BLaER1 (cell line): ENCODE measurements at regions not wholly inside any gene's neighbourhood (a gene's known extent, or its start where the extent isn't known, plus 50 kb on each side); places are given as distances from the start of the nearest gene placed in this dataset.

Source experiments
- H3K27ac ChIP-seq: shearing (Covaris generic); formaldehyde crosslinking; 2 replicates; pipeline ENCODE4 v1.8.1; 2022
- H3K27me3 ChIP-seq: shearing (Covaris generic); formaldehyde crosslinking; 2 replicates; pipeline ENCODE4 v1.8.1; 2022
- H3K36me3 ChIP-seq: shearing (Covaris generic); formaldehyde crosslinking; 2 replicates; pipeline ENCODE4 v1.8.1; 2022
- H3K4me1 ChIP-seq: shearing (Covaris generic); formaldehyde crosslinking; 2 replicates; pipeline ENCODE4 v1.8.1; 2022
- H3K4me2 ChIP-seq: shearing (Covaris generic); formaldehyde crosslinking; 2 replicates; pipeline ENCODE4 v1.8.1; 2022
- H3K4me3 ChIP-seq: shearing (Covaris generic); formaldehyde crosslinking; 2 replicates; pipeline ENCODE4 v1.8.1; 2022
- H3K9ac ChIP-seq: shearing (Covaris generic); formaldehyde crosslinking; 2 replicates; pipeline ENCODE4 v1.8.1; 2022
- H3K9me3 ChIP-seq: shearing (Covaris generic); formaldehyde crosslinking; 2 replicates; pipeline ENCODE4 v1.8.1; 2022
- H4K20me1 ChIP-seq: shearing (Covaris generic); formaldehyde crosslinking; 2 replicates; pipeline ENCODE4 v1.8.1; 2022
- Cebpa-rat ChIP-seq: shearing (Covaris generic); IDR thresholded peaks from 2 replicates; pipeline ENCODE4 v1.8.1; 2022

DNA sequence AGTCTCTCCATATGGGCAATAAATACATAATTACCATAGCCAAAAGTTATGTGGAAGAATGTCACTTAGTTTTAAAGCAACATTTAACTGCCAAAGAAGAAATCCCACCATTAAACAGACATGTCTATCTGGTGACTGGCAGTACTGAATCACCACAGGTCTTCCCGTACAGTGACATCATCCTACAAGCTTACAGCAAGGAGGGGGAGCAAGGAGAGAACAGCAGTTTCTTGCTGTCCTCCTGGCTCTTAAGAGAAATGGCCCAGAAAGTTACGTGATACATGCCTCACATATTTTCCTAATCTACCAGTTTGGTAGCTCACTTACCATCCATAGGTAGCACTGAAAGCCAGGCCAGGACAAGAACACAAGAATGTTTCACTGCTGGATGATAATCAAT, 671.0 kb downstream of the DMRTA1 start:
- Histone ChIP-seq H3K36me3 (no peaks in the 10 kb centered on the region), H3K9me3 (no peaks in the 10 kb centered on the region), H3K4me2 (no peak overlapping the region), H3K9ac (no peak overlapping the region), H3K4me1 (no peaks in the 10 kb centered on the region), H3K27me3 (no peaks in the 10 kb centered on the region), H3K27ac (no peak overlapping the region), H3K4me3 (no peak overlapping the region), H4K20me1 (no peaks in the 10 kb centered on the region)
- no peak for TF ChIP-seq Cebpa-rat

DNA sequence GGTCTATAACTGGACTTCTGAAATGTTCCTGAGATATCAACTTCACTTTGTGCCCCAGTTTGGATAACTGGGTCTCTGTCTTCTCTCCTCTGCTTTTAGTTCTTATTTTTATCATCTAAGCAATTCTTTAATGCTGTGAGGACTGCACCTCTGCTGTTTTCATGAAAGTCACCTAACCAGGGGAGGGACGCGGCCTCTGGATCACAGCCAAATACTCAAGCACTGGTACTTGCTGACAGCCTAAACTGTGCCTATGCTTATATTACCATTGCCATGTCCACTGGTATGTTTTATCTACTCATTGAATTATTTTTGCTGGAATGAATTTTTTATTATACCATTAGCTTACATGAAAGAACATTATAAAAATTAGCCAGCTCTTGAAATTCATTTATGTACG, 674.0 kb downstream of the DMRTA1 start:
- Histone ChIP-seq H3K36me3 (no peaks in the 10 kb centered on the region), H3K27ac (no peak overlapping the region), H3K4me3 (no peak overlapping the region), H3K4me2 (no peak overlapping the region), H3K9me3 (no peaks in the 10 kb centered on the region), H3K4me1 (no peaks in the 10 kb centered on the region), H3K9ac (no peak overlapping the region), H3K27me3 (no peaks in the 10 kb centered on the region), H4K20me1 (no peaks in the 10 kb centered on the region)
- no peak for TF ChIP-seq Cebpa-rat

DNA sequence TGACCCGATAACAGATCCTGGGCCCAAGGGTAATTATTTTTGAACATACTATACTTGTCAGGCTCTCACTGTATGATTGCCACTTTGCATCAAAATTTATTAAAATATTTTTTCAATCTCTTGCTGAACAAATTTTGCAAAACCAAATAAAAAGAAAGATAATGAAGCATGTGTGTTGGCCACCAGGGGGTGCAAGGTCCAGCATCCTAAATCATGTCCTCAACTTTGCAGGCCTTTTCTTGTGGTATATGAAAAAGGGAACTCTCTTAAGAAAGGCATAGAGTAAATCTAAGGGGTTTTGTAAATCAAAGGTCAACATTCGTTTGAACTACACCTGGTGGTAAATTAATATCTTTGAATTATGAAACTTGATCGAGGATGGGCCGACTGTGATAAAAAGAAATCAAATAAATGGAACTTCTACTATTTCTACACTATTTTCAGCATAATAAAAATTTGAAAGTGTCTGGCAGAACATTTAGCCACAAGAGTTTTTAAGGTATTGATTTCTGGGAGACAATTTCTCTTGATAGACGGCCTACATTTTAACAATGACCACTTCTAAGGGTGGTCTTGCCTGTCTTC, 676.5 kb downstream of the DMRTA1 start:
- Histone ChIP-seq H3K4me1 (no peaks in the 10 kb centered on the region), H4K20me1 (no peaks in the 10 kb centered on the region), H3K9ac (no peak overlapping the region), H3K4me2 (no peak overlapping the region), H3K27ac (no peak overlapping the region), H3K9me3 (no peaks in the 10 kb centered on the region), H3K36me3 (no peaks in the 10 kb centered on the region), H3K4me3 (no peak overlapping the region), H3K27me3 (no peaks in the 10 kb centered on the region)
- no peak for TF ChIP-seq Cebpa-rat

DNA sequence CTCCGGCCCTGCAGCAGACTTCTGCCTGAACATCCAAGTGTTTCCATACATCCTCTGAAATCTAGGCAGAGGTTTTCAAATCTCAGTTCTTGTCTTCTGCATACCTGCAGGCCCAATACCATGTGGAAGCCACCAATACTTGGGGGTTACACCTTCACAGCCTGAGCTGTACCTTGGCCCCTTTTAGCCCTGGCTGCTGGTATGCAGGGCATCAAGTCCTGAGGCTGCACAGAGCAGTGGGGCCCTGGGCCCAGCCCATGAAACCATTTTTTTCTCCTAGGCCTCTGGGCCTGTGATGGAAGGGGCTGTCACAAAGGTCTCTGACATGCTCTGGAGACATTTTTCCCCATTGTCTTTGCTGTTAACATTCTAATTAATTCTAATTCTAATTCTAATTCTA, 680.6 kb downstream of the ELAVL2 start:
- H3K27ac ChIP-seq, result no peak overlapping the region
- no peak overlapping the region for H3K9ac ChIP-seq
- no peaks in the 10 kb centered on the region for H4K20me1 ChIP-seq
- H3K4me2 ChIP-seq, result no peak overlapping the region
- H3K27me3 ChIP-seq, result no peaks in the 10 kb centered on the region; the same call in 1 of the 2 replicates
- TF ChIP-seq Cebpa-rat, result no peak
- no peaks in the 10 kb centered on the region for H3K36me3 ChIP-seq
- H3K9me3 ChIP-seq, result peaks cover 20% of the 10 kb centered on the region
- no peak overlapping the region for H3K4me3 ChIP-seq
- no peaks in the 10 kb centered on the region for H3K4me1 ChIP-seq

DNA sequence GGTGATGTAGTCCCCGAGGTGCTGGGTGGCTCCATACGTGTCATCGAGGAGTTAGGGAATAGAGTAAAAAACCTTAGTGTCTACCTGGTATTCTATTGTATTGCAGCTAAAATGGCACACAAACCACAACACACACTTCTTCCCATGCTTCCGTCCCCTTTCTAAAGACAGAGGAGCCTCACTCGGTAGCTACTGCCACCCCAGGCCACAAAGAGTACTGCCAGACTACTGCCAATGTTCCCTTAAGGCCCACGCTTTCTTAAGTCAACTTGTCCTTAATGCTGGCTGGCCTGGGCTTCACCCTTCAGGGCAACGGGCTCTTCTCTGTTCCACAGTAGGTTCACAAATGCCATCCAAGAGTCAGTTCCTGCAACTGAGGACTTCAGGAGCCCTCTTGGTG, 673.0 kb downstream of the ELAVL2 start:
- Histone ChIP-seq H3K4me3 (no peak overlapping the region), H4K20me1 (no peaks in the 10 kb centered on the region), H3K27ac (no peak overlapping the region), H3K4me1 (no peaks in the 10 kb centered on the region), H3K9me3 (no peaks in the 10 kb centered on the region), H3K36me3 (no peaks in the 10 kb centered on the region), H3K9ac (no peak overlapping the region), H3K4me2 (no peak overlapping the region), H3K27me3 (no peaks in the 10 kb centered on the region)
- no peak for TF ChIP-seq Cebpa-rat

DNA sequence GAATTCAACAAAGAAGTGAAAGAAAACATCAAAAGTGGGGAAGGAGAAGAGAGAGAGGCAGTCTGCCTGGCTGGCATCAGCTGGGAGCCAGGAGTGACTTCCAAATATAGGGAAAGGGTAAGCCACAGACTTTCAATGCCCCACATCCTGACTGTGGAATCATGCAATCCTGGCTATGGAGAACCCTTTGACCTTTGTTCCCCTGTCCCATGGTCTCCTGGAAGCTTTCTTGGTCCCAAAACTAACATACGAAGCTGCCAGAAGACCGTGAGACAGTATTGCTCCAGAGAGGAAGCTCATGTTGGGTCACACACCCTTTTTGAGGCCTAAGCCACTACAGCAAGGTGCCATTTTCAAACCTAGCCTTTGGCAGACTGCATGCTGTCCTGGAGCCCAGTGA, 665.5 kb downstream of the ELAVL2 start:
- H3K9me3 ChIP-seq, result no peaks in the 10 kb centered on the region
- H4K20me1 ChIP-seq, result no peaks in the 10 kb centered on the region
- no peak overlapping the region for H3K27ac ChIP-seq
- H3K4me1 ChIP-seq, result no peaks in the 10 kb centered on the region
- no peaks in the 10 kb centered on the region for H3K27me3 ChIP-seq
- H3K4me3 ChIP-seq, result no peak overlapping the region
- no peak for TF ChIP-seq Cebpa-rat
- H3K36me3 ChIP-seq, result no peaks in the 10 kb centered on the region
- no peak overlapping the region for H3K4me2 ChIP-seq
- no peak overlapping the region for H3K9ac ChIP-seq

DNA sequence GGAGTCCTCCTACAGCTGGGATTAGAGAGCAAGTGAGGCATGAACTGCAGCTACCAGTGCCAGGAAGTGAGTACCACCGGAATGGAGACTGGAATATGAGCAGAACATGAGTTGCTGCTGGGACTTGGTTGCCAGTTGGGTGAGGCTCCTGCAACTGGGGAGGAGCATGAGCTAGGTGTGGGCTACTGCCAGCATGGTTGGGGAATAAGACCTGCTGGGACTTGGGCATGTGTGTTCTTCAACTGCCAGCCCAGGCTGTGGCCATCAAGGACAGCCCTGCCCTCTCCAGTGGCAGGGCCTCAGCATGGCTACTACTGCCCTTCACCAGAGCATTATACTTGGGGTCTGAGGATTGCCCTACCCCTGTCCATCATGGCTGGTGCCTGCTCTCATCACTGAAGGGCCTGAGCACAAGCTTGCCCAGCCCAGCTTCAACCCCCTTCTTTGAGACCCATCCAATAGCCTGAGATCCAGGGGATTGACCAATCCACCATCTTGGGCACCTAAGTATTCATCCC, 665.0 kb downstream of the ELAVL2 start:
- no peaks in the 10 kb centered on the region for H3K27me3 ChIP-seq
- H4K20me1 ChIP-seq, result no peaks in the 10 kb centered on the region
- no peaks in the 10 kb centered on the region for H3K4me1 ChIP-seq
- no peaks in the 10 kb centered on the region for H3K36me3 ChIP-seq
- H3K9me3 ChIP-seq, result no peaks in the 10 kb centered on the region
- H3K9ac ChIP-seq, result no peak overlapping the region
- no peak overlapping the region for H3K4me3 ChIP-seq
- no peak for TF ChIP-seq Cebpa-rat
- no peak overlapping the region for H3K27ac ChIP-seq
- H3K4me2 ChIP-seq, result no peak overlapping the region

DNA sequence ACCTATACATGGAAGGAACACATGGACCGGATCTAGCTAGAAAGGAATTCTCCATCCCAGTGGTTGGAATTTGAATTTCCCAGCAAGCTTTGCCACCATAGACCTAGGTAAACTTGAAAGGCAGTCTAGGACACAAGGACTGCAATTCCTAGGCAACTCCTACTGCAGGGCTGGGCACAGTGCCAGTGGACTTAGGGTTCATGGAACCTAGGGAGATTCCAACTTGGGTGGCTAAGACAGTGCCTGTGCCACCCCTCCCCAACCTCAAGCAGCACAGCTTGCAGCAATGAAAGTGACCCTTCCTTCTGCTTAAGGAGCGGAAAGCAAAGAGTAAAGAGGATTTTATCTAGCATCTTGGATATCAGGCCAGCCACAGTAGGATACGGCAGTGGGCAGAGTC, 663.3 kb downstream of the ELAVL2 start:
- no peak for TF ChIP-seq Cebpa-rat
- no peaks in the 10 kb centered on the region for H3K4me1 ChIP-seq
- no peaks in the 10 kb centered on the region for H3K9me3 ChIP-seq
- no peaks in the 10 kb centered on the region for H3K27me3 ChIP-seq
- no peaks in the 10 kb centered on the region for H3K36me3 ChIP-seq
- no peaks in the 10 kb centered on the region for H4K20me1 ChIP-seq
- H3K4me2 ChIP-seq, result no peak overlapping the region
- no peak overlapping the region for H3K27ac ChIP-seq
- H3K9ac ChIP-seq, result no peak overlapping the region
- H3K4me3 ChIP-seq, result no peak overlapping the region

DNA sequence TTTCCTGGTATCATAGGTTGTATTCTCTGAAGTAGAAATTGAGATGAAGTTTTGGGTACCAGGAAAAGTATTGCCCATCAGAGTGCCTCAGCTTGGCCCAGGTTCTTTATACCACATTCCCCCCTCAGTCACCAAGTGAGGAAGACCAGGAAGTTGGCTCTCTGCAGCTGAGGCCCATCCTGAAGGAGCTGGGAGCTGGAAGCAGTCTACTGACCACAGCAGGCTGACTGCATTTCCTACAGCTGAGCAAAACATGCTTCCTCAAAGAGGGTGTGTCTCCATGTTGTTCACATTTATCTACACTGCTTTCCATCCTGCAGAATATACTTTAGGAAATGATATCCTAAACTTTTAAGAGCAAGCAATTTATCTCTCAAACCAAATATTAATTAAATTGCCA, 654.6 kb downstream of the ELAVL2 start:
- no peak for TF ChIP-seq Cebpa-rat
- Histone ChIP-seq H3K4me3 (no peak overlapping the region), H4K20me1 (no peaks in the 10 kb centered on the region), H3K9me3 (no peaks in the 10 kb centered on the region), H3K36me3 (no peaks in the 10 kb centered on the region), H3K4me1 (no peaks in the 10 kb centered on the region), H3K27me3 (no peaks in the 10 kb centered on the region), H3K27ac (no peak overlapping the region), H3K9ac (no peak overlapping the region), H3K4me2 (no peak overlapping the region)

DNA sequence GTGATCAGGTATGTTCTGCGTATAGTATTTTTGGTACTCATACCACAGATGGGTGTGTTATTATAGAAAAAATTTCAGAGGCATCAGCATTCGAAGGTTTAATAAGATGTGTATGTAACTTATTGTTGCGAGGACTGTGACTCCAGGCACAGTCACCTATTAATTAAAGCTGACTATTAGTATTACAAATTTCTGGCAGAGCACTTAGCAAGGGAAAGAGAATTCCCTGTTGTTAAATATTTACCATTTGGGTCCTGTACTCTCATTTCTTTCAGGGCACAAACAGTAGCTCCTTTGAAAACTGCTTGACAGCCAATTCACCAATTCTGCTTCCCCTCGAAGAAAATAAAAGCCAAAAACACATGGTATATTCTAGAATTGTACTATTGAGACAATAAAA, 653.8 kb downstream of the ELAVL2 start:
- TF ChIP-seq Cebpa-rat, result no peak
- no peaks in the 10 kb centered on the region for H3K27me3 ChIP-seq
- H3K4me1 ChIP-seq, result no peaks in the 10 kb centered on the region
- no peak overlapping the region for H3K9ac ChIP-seq
- H3K4me2 ChIP-seq, result no peak overlapping the region
- H4K20me1 ChIP-seq, result no peaks in the 10 kb centered on the region
- no peak overlapping the region for H3K27ac ChIP-seq
- H3K9me3 ChIP-seq, result no peaks in the 10 kb centered on the region
- no peak overlapping the region for H3K4me3 ChIP-seq
- H3K36me3 ChIP-seq, result no peaks in the 10 kb centered on the region

DNA sequence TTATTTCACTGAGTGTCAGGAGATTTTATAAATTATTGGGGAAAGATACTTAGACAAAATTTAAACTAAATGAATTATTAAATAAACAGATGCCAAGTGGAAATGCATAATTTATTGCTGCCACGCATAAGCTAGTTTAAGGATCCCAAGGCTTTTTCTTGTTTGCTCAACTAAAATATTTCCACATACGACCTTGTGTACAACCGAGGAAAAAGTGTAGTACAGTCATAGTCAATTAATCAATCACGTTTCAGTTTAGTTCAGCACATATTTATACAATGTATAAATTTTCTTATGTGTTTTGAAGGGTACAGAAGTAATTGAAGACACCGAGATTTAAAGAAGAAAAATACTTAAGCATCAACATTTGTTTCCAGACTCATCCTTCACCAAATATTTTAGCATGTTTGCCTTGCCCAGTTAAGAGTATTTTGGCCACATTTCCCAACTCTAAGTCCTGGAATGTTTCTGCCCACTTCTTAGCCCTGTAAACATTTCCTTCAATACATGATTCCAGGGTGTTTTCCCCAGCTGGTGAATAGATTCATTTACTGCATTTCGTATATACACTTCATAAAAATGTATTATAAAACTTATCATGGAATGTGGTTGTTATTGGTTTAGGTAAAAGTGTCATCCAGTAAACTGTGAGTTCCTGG, 652.9 kb downstream of the ELAVL2 start:
- H3K27me3 ChIP-seq, result no peaks in the 10 kb centered on the region
- no peaks in the 10 kb centered on the region for H3K4me1 ChIP-seq
- H3K9ac ChIP-seq, result no peak overlapping the region
- H3K9me3 ChIP-seq, result no peaks in the 10 kb centered on the region
- H3K36me3 ChIP-seq, result no peaks in the 10 kb centered on the region
- no peak overlapping the region for H3K27ac ChIP-seq
- no peak for TF ChIP-seq Cebpa-rat
- no peaks in the 10 kb centered on the region for H4K20me1 ChIP-seq
- no peak overlapping the region for H3K4me3 ChIP-seq
- H3K4me2 ChIP-seq, result no peak overlapping the region
